ENCODE measurements at regions not wholly inside any gene's neighbourhood (a gene's known extent, or its start where the extent isn't known, plus 50 kb on each side); places are given as distances from the start of the nearest gene placed in this dataset.

GRCh38 chr4:59517007-59517406, 1683.1 kb upstream of the ADGRL3 start:
- Histone ChIP-seq H3K4me2 (ENCODE audit: low read depth, low read length, poor library complexity, severe bottlenecking) (no peak overlapping the region), H3K4me3 (ENCODE audit: low read length, poor library complexity, severe bottlenecking) (no peak overlapping the region), H3F3A (ENCODE audit: low read depth) (no peaks in the 10 kb centered on the region), H2AFZ (ENCODE audit: low read length) (no peak overlapping the region), H3K4me1 (ENCODE audit: insufficient read depth, low read length, poor library complexity, severe bottlenecking) (no peaks in the 10 kb centered on the region), H3K27me3 (ENCODE audit: insufficient read depth, low read length, poor library complexity, severe bottlenecking) (no peaks in the 10 kb centered on the region), H4K20me1 (ENCODE audit: insufficient read depth, low read length, poor library complexity, severe bottlenecking) (no peaks in the 10 kb centered on the region), H3K36me3 (ENCODE audit: insufficient read depth, low read length) (no peaks in the 10 kb centered on the region), H3K9me3 (ENCODE audit: insufficient read depth, low read depth, low read length) (no peaks in the 10 kb centered on the region), H3K9me2 (replicated peaks; ENCODE audit: low read depth, low read length) (no peaks in the 10 kb centered on the region), H3K9ac (ENCODE audit: low read depth, low read length, poor library complexity, severe bottlenecking) (no peak overlapping the region), H3K79me2 (ENCODE audit: insufficient read depth, low read length) (no peaks in the 10 kb centered on the region)
- TF ChIP-seq, protein P1, sequence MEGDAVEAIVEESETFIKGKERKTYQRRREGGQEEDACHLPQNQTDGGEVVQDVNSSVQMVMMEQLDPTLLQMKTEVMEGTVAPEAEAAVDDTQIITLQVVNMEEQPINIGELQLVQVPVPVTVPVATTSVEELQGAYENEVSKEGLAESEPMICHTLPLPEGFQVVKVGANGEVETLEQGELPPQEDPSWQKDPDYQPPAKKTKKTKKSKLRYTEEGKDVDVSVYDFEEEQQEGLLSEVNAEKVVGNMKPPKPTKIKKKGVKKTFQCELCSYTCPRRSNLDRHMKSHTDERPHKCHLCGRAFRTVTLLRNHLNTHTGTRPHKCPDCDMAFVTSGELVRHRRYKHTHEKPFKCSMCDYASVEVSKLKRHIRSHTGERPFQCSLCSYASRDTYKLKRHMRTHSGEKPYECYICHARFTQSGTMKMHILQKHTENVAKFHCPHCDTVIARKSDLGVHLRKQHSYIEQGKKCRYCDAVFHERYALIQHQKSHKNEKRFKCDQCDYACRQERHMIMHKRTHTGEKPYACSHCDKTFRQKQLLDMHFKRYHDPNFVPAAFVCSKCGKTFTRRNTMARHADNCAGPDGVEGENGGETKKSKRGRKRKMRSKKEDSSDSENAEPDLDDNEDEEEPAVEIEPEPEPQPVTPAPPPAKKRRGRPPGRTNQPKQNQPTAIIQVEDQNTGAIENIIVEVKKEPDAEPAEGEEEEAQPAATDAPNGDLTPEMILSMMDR (conservative IDR thresholded peaks at IDR 0.05; ENCODE audit: low read length) = no peak
- TF ChIP-seq EZH2phosphoT487 (IDR thresholded peaks at IDR 0.05; ENCODE audit: borderline replicate concordance) = no peak

GRCh38 chr4:59518005-59518823, 1681.9 kb upstream of the ADGRL3 start:
- H3K4me2 ChIP-seq (ENCODE audit: low read depth, low read length, poor library complexity, severe bottlenecking) = no peak overlapping the region
- no peak overlapping the region for H2AFZ ChIP-seq (ENCODE audit: low read length)
- no peak overlapping the region for H3K9ac ChIP-seq (ENCODE audit: low read depth, low read length, poor library complexity, severe bottlenecking)
- no peaks in the 10 kb centered on the region for H3K9me2 ChIP-seq (replicated peaks; ENCODE audit: low read depth, low read length)
- H3K79me2 ChIP-seq (ENCODE audit: insufficient read depth, low read length) = no peaks in the 10 kb centered on the region
- H3K9me3 ChIP-seq (ENCODE audit: insufficient read depth, low read depth, low read length) = no peaks in the 10 kb centered on the region
- no peaks in the 10 kb centered on the region for H4K20me1 ChIP-seq (ENCODE audit: insufficient read depth, low read length, poor library complexity, severe bottlenecking)
- H3F3A ChIP-seq (ENCODE audit: low read depth) = no peaks in the 10 kb centered on the region
- no peaks in the 10 kb centered on the region for H3K4me1 ChIP-seq (ENCODE audit: insufficient read depth, low read length, poor library complexity, severe bottlenecking)
- no peaks in the 10 kb centered on the region for H3K36me3 ChIP-seq (ENCODE audit: insufficient read depth, low read length)
- TF ChIP-seq, protein P1 (conservative IDR thresholded peaks at IDR 0.05; ENCODE audit: low read length) = no peak
- no peak for TF ChIP-seq EZH2phosphoT487 (IDR thresholded peaks at IDR 0.05; ENCODE audit: borderline replicate concordance)
- no peaks in the 10 kb centered on the region for H3K27me3 ChIP-seq (ENCODE audit: insufficient read depth, low read length, poor library complexity, severe bottlenecking)
- no peak overlapping the region for H3K4me3 ChIP-seq (ENCODE audit: low read length, poor library complexity, severe bottlenecking)

- Histone ChIP-seq H3K9me2 (replicated peaks; ENCODE audit: low read depth, low read length) (no peaks in the 10 kb centered on the region), H3K79me2 (ENCODE audit: insufficient read depth, low read length) (no peaks in the 10 kb centered on the region), H3K4me2 (ENCODE audit: low read depth, low read length, poor library complexity, severe bottlenecking) (no peak overlapping the region), H2AFZ (ENCODE audit: low read length) (no peak overlapping the region), H3K36me3 (ENCODE audit: insufficient read depth, low read length) (no peaks in the 10 kb centered on the region), H3K9me3 (ENCODE audit: insufficient read depth, low read depth, low read length) (no peaks in the 10 kb centered on the region), H3F3A (ENCODE audit: low read depth) (no peaks in the 10 kb centered on the region), H3K9ac (ENCODE audit: low read depth, low read length, poor library complexity, severe bottlenecking) (no peak overlapping the region), H3K4me1 (ENCODE audit: insufficient read depth, low read length, poor library complexity, severe bottlenecking) (no peaks in the 10 kb centered on the region), H3K27me3 (ENCODE audit: insufficient read depth, low read length, poor library complexity, severe bottlenecking) (no peaks in the 10 kb centered on the region), H4K20me1 (ENCODE audit: insufficient read depth, low read length, poor library complexity, severe bottlenecking) (no peaks in the 10 kb centered on the region), H3K4me3 (ENCODE audit: low read length, poor library complexity, severe bottlenecking) (no peak overlapping the region)
- TF ChIP-seq EZH2phosphoT487 (IDR thresholded peaks at IDR 0.05; ENCODE audit: borderline replicate concordance) = no peak
- TF ChIP-seq, protein P1 (conservative IDR thresholded peaks at IDR 0.05; ENCODE audit: low read length) = no peak
Observed at GRCh38 chr4:59525885-59526284, 1674.2 kb upstream of the ADGRL3 start.
